ENCODE measurements at regions not wholly inside any gene's neighbourhood (a gene's known extent, or its start where the extent isn't known, plus 50 kb on each side); places are given as distances from the start of the nearest gene placed in this dataset.

DNA sequence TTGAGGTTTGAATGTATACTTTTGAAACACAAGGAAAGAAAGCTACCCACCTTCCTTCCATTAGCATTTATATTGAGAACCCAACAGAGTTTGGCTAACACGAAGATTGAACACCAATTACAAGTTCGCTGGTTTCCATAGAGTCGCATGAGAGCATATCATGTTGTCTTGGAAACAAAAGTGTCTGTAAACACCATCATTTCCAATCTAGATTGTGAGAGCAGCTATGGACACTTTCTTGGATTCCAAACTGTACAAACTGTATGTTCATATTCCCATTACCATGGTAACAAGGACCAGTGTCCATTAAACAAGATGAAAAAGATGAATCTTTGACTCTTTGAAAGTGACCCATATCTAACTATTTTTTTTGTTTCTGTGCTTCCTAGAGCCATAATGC, 529.9 kb upstream of the ROBO1 start:
- Mint-ChIP-seq H3K36me3 (ENCODE audit: low read depth, unreplicated experiment) (no peaks in the 10 kb centered on the region), H3K9me3 (ENCODE audit: unreplicated experiment) (no peaks in the 10 kb centered on the region), H3K27me3 (ENCODE audit: unreplicated experiment) (peaks cover 1% of the 10 kb centered on the region), H3K4me3 (ENCODE audit: unreplicated experiment) (no peak overlapping the region), H3K4me1 (ENCODE audit: unreplicated experiment) (no peaks in the 10 kb centered on the region), H3K27ac (ENCODE audit: unreplicated experiment) (no peak overlapping the region)
- TF ChIP-seq, protein P1, sequence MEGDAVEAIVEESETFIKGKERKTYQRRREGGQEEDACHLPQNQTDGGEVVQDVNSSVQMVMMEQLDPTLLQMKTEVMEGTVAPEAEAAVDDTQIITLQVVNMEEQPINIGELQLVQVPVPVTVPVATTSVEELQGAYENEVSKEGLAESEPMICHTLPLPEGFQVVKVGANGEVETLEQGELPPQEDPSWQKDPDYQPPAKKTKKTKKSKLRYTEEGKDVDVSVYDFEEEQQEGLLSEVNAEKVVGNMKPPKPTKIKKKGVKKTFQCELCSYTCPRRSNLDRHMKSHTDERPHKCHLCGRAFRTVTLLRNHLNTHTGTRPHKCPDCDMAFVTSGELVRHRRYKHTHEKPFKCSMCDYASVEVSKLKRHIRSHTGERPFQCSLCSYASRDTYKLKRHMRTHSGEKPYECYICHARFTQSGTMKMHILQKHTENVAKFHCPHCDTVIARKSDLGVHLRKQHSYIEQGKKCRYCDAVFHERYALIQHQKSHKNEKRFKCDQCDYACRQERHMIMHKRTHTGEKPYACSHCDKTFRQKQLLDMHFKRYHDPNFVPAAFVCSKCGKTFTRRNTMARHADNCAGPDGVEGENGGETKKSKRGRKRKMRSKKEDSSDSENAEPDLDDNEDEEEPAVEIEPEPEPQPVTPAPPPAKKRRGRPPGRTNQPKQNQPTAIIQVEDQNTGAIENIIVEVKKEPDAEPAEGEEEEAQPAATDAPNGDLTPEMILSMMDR (IDR thresholded peaks at IDR 0.05; ENCODE audit: unreplicated experiment) = no peak
- no peak for DNase-seq (ENCODE audit: low spot score)

DNA sequence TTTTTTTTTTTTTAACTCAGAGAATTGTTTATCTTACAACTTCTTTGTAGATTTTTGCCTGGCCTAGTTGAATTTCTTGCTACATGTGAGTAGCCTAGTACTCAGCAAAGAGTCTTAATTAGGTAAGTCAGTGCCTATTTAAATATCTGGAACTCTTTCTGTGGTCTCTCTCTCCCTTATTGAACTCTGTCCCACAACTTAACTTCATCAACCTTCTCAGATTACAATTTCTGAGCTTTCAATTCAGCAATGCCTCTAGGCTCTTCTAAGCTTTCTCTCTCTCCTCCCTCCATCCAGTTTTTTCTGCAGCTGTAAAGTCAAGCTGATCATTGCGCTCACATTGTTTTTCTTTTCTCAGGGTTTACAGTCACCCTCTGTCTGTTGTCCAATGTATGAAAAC, 517.6 kb upstream of the ROBO1 start:
- no peaks in the 10 kb centered on the region for H3K9me3 Mint-ChIP-seq (ENCODE audit: unreplicated experiment)
- TF ChIP-seq, protein P1 (IDR thresholded peaks at IDR 0.05; ENCODE audit: unreplicated experiment) = no peak
- H3K4me1 Mint-ChIP-seq (ENCODE audit: unreplicated experiment) = no peaks in the 10 kb centered on the region
- DNase-seq (ENCODE audit: low spot score) = no peak
- H3K27me3 Mint-ChIP-seq (ENCODE audit: unreplicated experiment) = no peaks in the 10 kb centered on the region
- H3K27ac Mint-ChIP-seq (ENCODE audit: unreplicated experiment) = no peak overlapping the region
- no peak overlapping the region for H3K4me3 Mint-ChIP-seq (ENCODE audit: unreplicated experiment)
- no peaks in the 10 kb centered on the region for H3K36me3 Mint-ChIP-seq (ENCODE audit: low read depth, unreplicated experiment)

DNA sequence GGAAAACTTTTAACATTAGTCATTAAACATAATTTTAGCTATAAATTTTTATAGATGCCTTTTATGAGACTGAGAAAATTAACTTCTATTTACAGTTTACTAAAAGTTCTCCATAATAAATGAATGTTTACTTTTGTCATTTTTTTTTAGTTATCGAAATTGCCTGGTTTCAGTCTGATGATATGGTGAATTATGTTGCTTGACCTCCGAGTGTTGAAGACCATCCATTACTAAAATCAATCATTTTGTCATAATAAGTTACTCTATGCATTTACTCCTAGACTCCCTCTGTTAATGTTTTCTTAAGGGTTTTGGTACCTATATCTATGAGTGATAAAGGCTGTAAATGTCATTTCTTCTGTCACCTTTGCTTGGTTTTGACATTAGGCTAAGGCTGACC, 516.0 kb upstream of the ROBO1 start:
- Mint-ChIP-seq H3K4me3 (ENCODE audit: unreplicated experiment) (no peak overlapping the region), H3K36me3 (ENCODE audit: low read depth, unreplicated experiment) (no peaks in the 10 kb centered on the region), H3K9me3 (ENCODE audit: unreplicated experiment) (no peaks in the 10 kb centered on the region), H3K4me1 (ENCODE audit: unreplicated experiment) (no peaks in the 10 kb centered on the region), H3K27me3 (ENCODE audit: unreplicated experiment) (no peaks in the 10 kb centered on the region), H3K27ac (ENCODE audit: unreplicated experiment) (no peak overlapping the region)
- TF ChIP-seq, protein P1 (IDR thresholded peaks at IDR 0.05; ENCODE audit: unreplicated experiment) = no peak
- no peak for DNase-seq (ENCODE audit: low spot score)

DNA sequence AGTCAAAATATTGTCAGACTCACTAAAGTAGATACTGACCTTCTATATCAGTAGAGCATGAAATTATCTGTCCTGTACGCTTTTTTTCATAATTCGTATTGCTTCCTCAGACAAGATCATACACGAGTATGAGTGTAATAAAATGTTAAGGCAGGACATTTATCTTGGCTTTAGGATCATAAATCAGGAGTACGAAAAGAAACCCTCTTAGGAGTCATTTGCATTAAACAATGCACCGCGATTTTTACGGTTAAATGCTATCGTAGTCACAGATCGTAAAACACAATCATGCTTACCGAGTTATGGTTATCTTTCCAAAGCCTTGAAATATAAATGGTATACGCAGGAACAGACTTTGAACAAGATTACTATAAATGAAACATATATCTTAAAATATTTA, 510.3 kb upstream of the ROBO1 start:
- Mint-ChIP-seq H3K9me3 (ENCODE audit: unreplicated experiment) (no peaks in the 10 kb centered on the region), H3K4me1 (ENCODE audit: unreplicated experiment) (no peaks in the 10 kb centered on the region), H3K4me3 (ENCODE audit: unreplicated experiment) (no peak overlapping the region), H3K27ac (ENCODE audit: unreplicated experiment) (no peak overlapping the region), H3K27me3 (ENCODE audit: unreplicated experiment) (no peaks in the 10 kb centered on the region), H3K36me3 (ENCODE audit: low read depth, unreplicated experiment) (no peaks in the 10 kb centered on the region)
- TF ChIP-seq, protein P1 (IDR thresholded peaks at IDR 0.05; ENCODE audit: unreplicated experiment) = no peak
- no peak for DNase-seq (ENCODE audit: low spot score)

DNA sequence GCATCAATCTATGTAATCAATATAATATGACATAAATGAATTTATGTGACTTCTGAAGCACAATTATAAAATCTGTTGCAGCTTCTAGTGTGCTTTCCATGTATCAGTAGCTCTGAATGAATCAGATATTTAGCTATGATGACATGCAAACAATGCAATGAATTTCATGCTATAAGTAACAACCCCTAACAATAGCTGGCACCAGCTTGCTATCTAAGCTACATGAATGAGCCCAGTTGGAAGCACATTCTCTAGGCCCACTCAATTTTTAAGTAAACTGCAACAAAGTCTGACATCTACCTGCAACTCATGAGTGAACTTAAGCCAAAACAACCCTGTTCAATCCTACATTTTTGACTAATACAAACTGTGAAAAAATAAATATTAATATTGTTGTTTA, 507.3 kb upstream of the ROBO1 start:
- DNase-seq (ENCODE audit: low spot score) = no peak
- TF ChIP-seq, protein P1 (IDR thresholded peaks at IDR 0.05; ENCODE audit: unreplicated experiment) = no peak
- H3K27me3 Mint-ChIP-seq (ENCODE audit: unreplicated experiment) = no peaks in the 10 kb centered on the region
- no peaks in the 10 kb centered on the region for H3K36me3 Mint-ChIP-seq (ENCODE audit: low read depth, unreplicated experiment)
- H3K27ac Mint-ChIP-seq (ENCODE audit: unreplicated experiment) = no peak overlapping the region
- H3K9me3 Mint-ChIP-seq (ENCODE audit: unreplicated experiment) = no peaks in the 10 kb centered on the region
- no peaks in the 10 kb centered on the region for H3K4me1 Mint-ChIP-seq (ENCODE audit: unreplicated experiment)
- H3K4me3 Mint-ChIP-seq (ENCODE audit: unreplicated experiment) = no peak overlapping the region

Data from endothelial cell (in vitro differentiated cells).